ENCODE measurements at regions not wholly inside any gene's neighbourhood (a gene's known extent, or its start where the extent isn't known, plus 50 kb on each side); places are given as distances from the start of the nearest gene placed in this dataset.
"Not testable (repeated sequence)": the region's sequence is repeated elsewhere in the genome, so short reads cannot be mapped to it uniquely, and the experiment has no call there.

- not testable (repeated sequence) for TF ChIP-seq MAX, CTCF (IDR thresholded peaks at IDR 0.05; ENCODE audit: low read depth, low read length)
Measured at GRCh38 chr12:131285905-131286295, 332.2 kb downstream of the ADGRD1 start.

All from NB4 (cell line).